Mammary epithelial cell (primary cell): ENCODE measurements at regions not wholly inside any gene's neighbourhood (a gene's known extent, or its start where the extent isn't known, plus 50 kb on each side); places are given as distances from the start of the nearest gene placed in this dataset.
"Not testable (repeated sequence)": the region's sequence is repeated elsewhere in the genome, so short reads cannot be mapped to it uniquely, and the experiment has no call there.

Source experiments
- CTCF ChIP-seq, 2 donors: IDR thresholded peaks in 1 of 2; conservative IDR thresholded peaks in 1 of 2; 2 replicates each; pipeline ENCODE4 v1.5.1; 2011 to 2012; ENCODE audit warnings: inconsistent platforms in 2 of 2, low read length in 2 of 2, mild to moderate bottlenecking in 2 of 2, control low read depth in 1 of 2, low read depth in 1 of 2; ENCODE audit not compliant: insufficient read depth in 1 of 2; ENCODE audit errors: extremely low read depth in 1 of 2
- EZH2 ChIP-seq: IDR thresholded peaks from 2 replicates; pipeline ENCODE4 v1.6.1; 2012; ENCODE audit warnings: low read length, inconsistent platforms, borderline replicate concordance

DNA sequence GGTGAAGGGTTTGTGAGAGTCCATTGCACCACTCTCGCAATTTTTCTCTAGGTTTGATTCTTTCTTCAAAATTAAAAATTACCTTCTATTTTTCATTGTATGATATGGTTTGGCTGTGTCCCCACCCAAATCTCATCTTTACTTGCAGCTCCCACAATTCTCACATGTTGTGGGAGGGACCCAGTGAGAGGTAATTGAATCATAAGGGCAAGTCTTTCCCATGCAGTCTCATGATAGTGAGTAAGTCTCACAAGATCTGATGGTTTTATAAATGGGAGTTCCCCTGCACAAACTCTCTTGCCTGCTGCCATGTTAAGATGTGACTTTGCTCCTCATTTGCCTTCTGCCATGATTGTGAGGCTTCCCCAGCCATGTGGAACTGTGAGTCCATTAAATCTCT, 711.2 kb upstream of the AUTS2 start:
- TF ChIP-seq CTCF (conservative IDR thresholded peaks at IDR 0.05 in 1 of 2, IDR thresholded peaks at IDR 0.05 in 1 of 2; ENCODE audit: extremely low read depth in 1 of 2, insufficient read depth in 1 of 2, low read depth in 1 of 2, low read length in 2 of 2); EZH2: not testable (repeated sequence)
